WI38 (cell line): ENCODE measurements at regions not wholly inside any gene's neighbourhood (a gene's known extent, or its start where the extent isn't known, plus 50 kb on each side); places are given as distances from the start of the nearest gene placed in this dataset.

Experiments used
- H3K4me3 ChIP-seq: 2 replicates; pipeline ENCODE4 v1.5.1; 2011; ENCODE audit warnings: low read depth, mild to moderate bottlenecking, control low read depth, low read length
- CTCF ChIP-seq: IDR thresholded peaks from 2 replicates; pipeline ENCODE4 v1.5.1; 2012; ENCODE audit warnings: low read depth, mild to moderate bottlenecking, control low read depth, low read length

GRCh38 chr14:58717813-58718212 lies 80.1 kb downstream of the DACT1 start:
- TF ChIP-seq CTCF = no peak
- H3K4me3 ChIP-seq = no peak overlapping the region

- no peak for TF ChIP-seq CTCF
- H3K4me3 ChIP-seq = no peak overlapping the region
Measured at GRCh38 chr14:58718226-58719205, 80.8 kb downstream of the DACT1 start.

- no peak for TF ChIP-seq CTCF
- H3K4me3 ChIP-seq = no peak overlapping the region
Measured at GRCh38 chr14:58721723-58722122, 84.0 kb downstream of the DACT1 start.

- no peak overlapping the region for H3K4me3 ChIP-seq
- TF ChIP-seq CTCF = no peak
Measured at GRCh38 chr14:58722441-58722840, 84.7 kb downstream of the DACT1 start.

GRCh38 chr14:58724206-58724605 lies 86.4 kb downstream of the DACT1 start:
- no peak for TF ChIP-seq CTCF

GRCh38 chr14:58724702-58725101 lies 86.9 kb downstream of the DACT1 start:
- no peak overlapping the region for H3K4me3 ChIP-seq
- no peak for TF ChIP-seq CTCF

More at GRCh38 chr14:58724206-58724605, 86.4 kb downstream of the DACT1 start:
- H3K4me3 ChIP-seq = no peak overlapping the region

GRCh38 chr14:58725226-58725625 lies 87.5 kb downstream of the DACT1 start:
- H3K4me3 ChIP-seq = no peak overlapping the region
- no peak for TF ChIP-seq CTCF
